Peyer's patch (tissue), 4 donors: ENCODE measurements at regions not wholly inside any gene's neighbourhood (a gene's known extent, or its start where the extent isn't known, plus 50 kb on each side); places are given as distances from the start of the nearest gene placed in this dataset.

ENCODE experiments used
- DNase-seq, 3 donors: peaks; one replicate each; pipeline ENCODE4 v3.0.0-alpha.2; 2017 to 2019
- H3K27ac ChIP-seq, 4 donors: fragments of 200-600 bp; sonication (generic); one replicate each; pipeline ENCODE4 v1.5.1; 2016 to 2019
- H3K27me3 ChIP-seq, 2 donors: fragments of 200-600 bp; sonication (generic); one replicate each; pipeline ENCODE4 v1.5.1; 2019
- H3K36me3 ChIP-seq, 3 donors: fragments of 200-600 bp; sonication (generic); one replicate each; pipeline ENCODE4 v1.5.1; 2016 to 2019
- H3K4me1 ChIP-seq, 4 donors: fragments of 200-600 bp; sonication (generic); one replicate each; pipeline ENCODE4 v1.5.1; 2016 to 2019
- H3K4me3 ChIP-seq, 4 donors: fragments of 200-600 bp; sonication (generic); 1 replicate in 3 of 4; 2 replicates in 1 of 4; pipeline ENCODE4 v1.5.1; 2016 to 2019; ENCODE audit warnings: mild to moderate bottlenecking in 1 of 4
- H3K9me3 ChIP-seq, 4 donors: fragments of 200-600 bp; sonication (generic); one replicate each; pipeline ENCODE4 v1.5.1; 2016 to 2019; ENCODE audit warnings: mild to moderate bottlenecking in 1 of 4
- POLR2A ChIP-seq, 2 donors: fragments of 450-650 bp; IDR thresholded peaks; one replicate each; pipeline ENCODE4 v1.5.1; 2017; ENCODE audit warnings: antibody characterized with exemption in 2 of 2, mild to moderate bottlenecking in 2 of 2, moderate library complexity in 2 of 2
- TF ChIP-seq, protein P1 (sequence below), 6 experiments: fragments of 450-650 bp in 4 of 6; fragments of 200-600 bp in 2 of 6; sonication (generic) in 1 of 6; IDR thresholded peaks; one replicate each; pipeline ENCODE4 v1.5.1; 2017 to 2019; ENCODE audit warnings: antibody characterized with exemption in 6 of 6, mild to moderate bottlenecking in 3 of 6, moderate library complexity in 1 of 6

DNA sequence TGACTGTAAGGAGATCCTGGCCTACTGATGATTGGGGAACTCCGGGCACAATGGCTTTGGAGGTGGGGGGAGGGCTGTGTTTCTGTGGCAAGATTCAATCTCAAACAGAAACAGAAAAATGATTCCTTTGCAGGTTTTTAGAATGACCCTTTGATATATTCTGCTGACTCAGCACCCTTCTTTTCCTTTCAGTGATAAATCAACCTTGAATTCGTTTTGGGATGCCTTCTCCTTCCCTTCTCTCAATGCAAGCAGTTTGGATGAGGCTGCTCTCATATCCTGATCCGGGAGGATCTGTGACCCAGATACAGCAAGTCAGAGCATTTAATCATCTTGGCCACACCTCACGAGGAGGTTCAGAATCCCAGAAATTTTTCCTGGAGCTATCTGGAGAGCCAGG lies 156.1 kb upstream of the PRICKLE2 start:
- H3K36me3 ChIP-seq, result no peaks in the 10 kb centered on the region
- TF ChIP-seq, protein P1, sequence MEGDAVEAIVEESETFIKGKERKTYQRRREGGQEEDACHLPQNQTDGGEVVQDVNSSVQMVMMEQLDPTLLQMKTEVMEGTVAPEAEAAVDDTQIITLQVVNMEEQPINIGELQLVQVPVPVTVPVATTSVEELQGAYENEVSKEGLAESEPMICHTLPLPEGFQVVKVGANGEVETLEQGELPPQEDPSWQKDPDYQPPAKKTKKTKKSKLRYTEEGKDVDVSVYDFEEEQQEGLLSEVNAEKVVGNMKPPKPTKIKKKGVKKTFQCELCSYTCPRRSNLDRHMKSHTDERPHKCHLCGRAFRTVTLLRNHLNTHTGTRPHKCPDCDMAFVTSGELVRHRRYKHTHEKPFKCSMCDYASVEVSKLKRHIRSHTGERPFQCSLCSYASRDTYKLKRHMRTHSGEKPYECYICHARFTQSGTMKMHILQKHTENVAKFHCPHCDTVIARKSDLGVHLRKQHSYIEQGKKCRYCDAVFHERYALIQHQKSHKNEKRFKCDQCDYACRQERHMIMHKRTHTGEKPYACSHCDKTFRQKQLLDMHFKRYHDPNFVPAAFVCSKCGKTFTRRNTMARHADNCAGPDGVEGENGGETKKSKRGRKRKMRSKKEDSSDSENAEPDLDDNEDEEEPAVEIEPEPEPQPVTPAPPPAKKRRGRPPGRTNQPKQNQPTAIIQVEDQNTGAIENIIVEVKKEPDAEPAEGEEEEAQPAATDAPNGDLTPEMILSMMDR (IDR thresholded peaks at IDR 0.05), result no peak
- no peak for TF ChIP-seq POLR2A (IDR thresholded peaks at IDR 0.05)
- no peaks in the 10 kb centered on the region for H3K4me1 ChIP-seq
- peak overlapping the region in 2 of 4 donors; percentile 15 for H3K27ac ChIP-seq
- H3K27me3 ChIP-seq, result no peaks in the 10 kb centered on the region
- no peak for DNase-seq
- H3K4me3 ChIP-seq, result no peak overlapping the region
- no peaks in the 10 kb centered on the region for H3K9me3 ChIP-seq

- H3K27ac ChIP-seq, result no peak overlapping the region
- H3K36me3 ChIP-seq, result no peaks in the 10 kb centered on the region
- TF ChIP-seq POLR2A (IDR thresholded peaks at IDR 0.05), result no peak
- TF ChIP-seq, protein P1 (IDR thresholded peaks at IDR 0.05), result no peak
- no peaks in the 10 kb centered on the region for H3K27me3 ChIP-seq
- H3K4me3 ChIP-seq, result no peak overlapping the region
- H3K9me3 ChIP-seq, result no peaks in the 10 kb centered on the region
- no peaks in the 10 kb centered on the region for H3K4me1 ChIP-seq
- DNase-seq, result no peak
These were observed 155.3 kb upstream of the PRICKLE2 start for GRCh38 chr3:64380546-64380945.

- TF ChIP-seq, protein P1 (IDR thresholded peaks at IDR 0.05), result no peak
- TF ChIP-seq POLR2A (IDR thresholded peaks at IDR 0.05), result no peak
- Histone ChIP-seq H3K4me3 (no peak overlapping the region), H3K27ac (no peak overlapping the region), H3K9me3 (no peaks in the 10 kb centered on the region), H3K27me3 (no peaks in the 10 kb centered on the region), H3K36me3 (no peaks in the 10 kb centered on the region), H3K4me1 (no peaks in the 10 kb centered on the region)
- no peak for DNase-seq
These were observed 154.0 kb upstream of the PRICKLE2 start for GRCh38 chr3:64379221-64379620.

- Histone ChIP-seq H3K4me3 (no peak overlapping the region), H3K4me1 (no peaks in the 10 kb centered on the region), H3K27ac (no peak overlapping the region), H3K36me3 (no peaks in the 10 kb centered on the region), H3K27me3 (no peaks in the 10 kb centered on the region), H3K9me3 (no peaks in the 10 kb centered on the region)
- no peak for DNase-seq
- TF ChIP-seq, protein P1 (IDR thresholded peaks at IDR 0.05), result no peak
These were observed 152.7 kb upstream of the PRICKLE2 start for GRCh38 chr3:64377942-64378341.

DNA sequence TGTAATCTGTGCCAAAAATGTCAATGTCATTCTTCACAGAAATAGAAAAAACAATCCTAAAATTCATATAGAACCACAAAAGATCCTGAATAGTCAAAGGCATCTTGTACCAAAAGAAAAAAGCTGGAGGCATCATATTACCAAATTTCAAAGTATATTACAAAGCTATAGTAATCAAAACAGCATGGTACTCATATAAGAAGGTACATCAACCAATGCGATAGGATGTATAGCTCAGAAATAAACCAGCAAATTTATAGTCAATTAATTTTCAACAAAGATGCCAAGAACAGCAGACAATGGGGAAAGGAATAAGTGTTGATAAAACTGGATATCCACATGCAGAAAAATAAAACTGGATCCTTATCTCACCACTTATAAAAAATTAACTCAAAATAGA lies 150.5 kb upstream of the PRICKLE2 start:
- no peaks in the 10 kb centered on the region for H3K27me3 ChIP-seq
- H3K4me1 ChIP-seq, result no peaks in the 10 kb centered on the region
- TF ChIP-seq, protein P1 (IDR thresholded peaks at IDR 0.05), result no peak
- TF ChIP-seq POLR2A (IDR thresholded peaks at IDR 0.05), result no peak
- no peak for DNase-seq
- no peaks in the 10 kb centered on the region for H3K36me3 ChIP-seq
- H3K27ac ChIP-seq, result no peak overlapping the region
- no peaks in the 10 kb centered on the region for H3K9me3 ChIP-seq
- H3K4me3 ChIP-seq, result no peak overlapping the region

GRCh38 chr3:64369390-64369789 lies 144.1 kb upstream of the PRICKLE2 start:
- Histone ChIP-seq H3K9me3 (no peaks in the 10 kb centered on the region), H3K27ac (no peak overlapping the region), H3K4me1 (no peaks in the 10 kb centered on the region), H3K27me3 (no peaks in the 10 kb centered on the region), H3K36me3 (no peaks in the 10 kb centered on the region), H3K4me3 (no peak overlapping the region)
- TF ChIP-seq POLR2A (IDR thresholded peaks at IDR 0.05), result no peak
- TF ChIP-seq, protein P1 (IDR thresholded peaks at IDR 0.05), result no peak
- no peak for DNase-seq
